ENCODE measurements at regions not wholly inside any gene's neighbourhood (a gene's known extent, or its start where the extent isn't known, plus 50 kb on each side); places are given as distances from the start of the nearest gene placed in this dataset.

GRCh38 chr7:153398370-153398769 lies 638.8 kb downstream of the ACTR3B start:
- BruUV-seq (replicated peaks): no TSS peak
- peaks cover 5% of the 10 kb centered on the region for H3K36me3 Mint-ChIP-seq (ENCODE audit: insufficient read depth, unreplicated experiment)
- no peak for TF ChIP-seq CTCF (IDR thresholded peaks at IDR 0.05; ENCODE audit: unreplicated experiment)
- peaks cover 6% of the 10 kb centered on the region for H3K4me1 Mint-ChIP-seq (ENCODE audit: insufficient read depth, unreplicated experiment)
- H3K27ac Mint-ChIP-seq (ENCODE audit: low read depth, unreplicated experiment): no peak overlapping the region
- CTCF ChIA-PET: interaction anchor here (0.5 kb wide), 1 partner anchor 993 kb away, joined by 3 read pairs; no protein-coding TSS in a partner anchor
- DNase-seq (ENCODE audit: unreplicated experiment): no peak
- H3K27me3 Mint-ChIP-seq (ENCODE audit: insufficient read depth, unreplicated experiment): no peaks in the 10 kb centered on the region
- intact Hi-C loops (cut with micrococcal nuclease): no loop called here
- peaks cover 20% of the 10 kb centered on the region for H3K9me3 Mint-ChIP-seq (ENCODE audit: unreplicated experiment)
- H3K4me3 Mint-ChIP-seq (ENCODE audit: unreplicated experiment): no peak overlapping the region
- POLR2A ChIA-PET: no interaction called here

- peaks cover 20% of the 10 kb centered on the region for H3K9me3 Mint-ChIP-seq (ENCODE audit: unreplicated experiment)
- H3K4me1 Mint-ChIP-seq (ENCODE audit: insufficient read depth, unreplicated experiment): peaks cover 6% of the 10 kb centered on the region
- H3K36me3 Mint-ChIP-seq (ENCODE audit: insufficient read depth, unreplicated experiment): peaks cover 5% of the 10 kb centered on the region
- intact Hi-C loops (cut with micrococcal nuclease): no loop called here
- ChIA-PET CTCF (interaction anchor here (0.5 to 0.6 kb wide), 2 partner anchors 993 to 1491 kb away, joined by 3 read pairs; no protein-coding TSS in a partner anchor), POLR2A (no interaction called here)
- H3K27me3 Mint-ChIP-seq (ENCODE audit: insufficient read depth, unreplicated experiment): no peaks in the 10 kb centered on the region
- H3K27ac Mint-ChIP-seq (ENCODE audit: low read depth, unreplicated experiment): no peak overlapping the region
- TF ChIP-seq CTCF (IDR thresholded peaks at IDR 0.05; ENCODE audit: unreplicated experiment): no peak
- BruUV-seq (replicated peaks): no TSS peak
- no peak for DNase-seq (ENCODE audit: unreplicated experiment)
- H3K4me3 Mint-ChIP-seq (ENCODE audit: unreplicated experiment): no peak overlapping the region
Measured at GRCh38 chr7:153398789-153399553, 639.4 kb downstream of the ACTR3B start.

GRCh38 chr7:153399554-153399940 lies 640.0 kb downstream of the ACTR3B start:
- no peaks in the 10 kb centered on the region for H3K27me3 Mint-ChIP-seq (ENCODE audit: insufficient read depth, unreplicated experiment)
- no peak for TF ChIP-seq CTCF (IDR thresholded peaks at IDR 0.05; ENCODE audit: unreplicated experiment)
- POLR2A ChIA-PET: no interaction called here
- peaks cover 6% of the 10 kb centered on the region for H3K4me1 Mint-ChIP-seq (ENCODE audit: insufficient read depth, unreplicated experiment)
- intact Hi-C loops (cut with micrococcal nuclease): no loop called here
- H3K27ac Mint-ChIP-seq (ENCODE audit: low read depth, unreplicated experiment): no peak overlapping the region
- peaks cover 20% of the 10 kb centered on the region for H3K9me3 Mint-ChIP-seq (ENCODE audit: unreplicated experiment)
- no TSS peak for BruUV-seq (replicated peaks)
- peaks cover 6% of the 10 kb centered on the region for H3K36me3 Mint-ChIP-seq (ENCODE audit: insufficient read depth, unreplicated experiment)
- DNase-seq (ENCODE audit: unreplicated experiment): no peak
- CTCF ChIA-PET: interaction anchor here (0.6 kb wide), 1 partner anchor 1490 kb away, joined by 3 read pairs; no protein-coding TSS in a partner anchor
- H3K4me3 Mint-ChIP-seq (ENCODE audit: unreplicated experiment): no peak overlapping the region

GRCh38 chr7:153400735-153401593 lies 641.4 kb downstream of the ACTR3B start:
- POLR2A ChIA-PET: interaction anchor here (0.6 kb wide), 1 partner anchor 70 kb away, joined by 3 read pairs; no protein-coding TSS in a partner anchor
- CTCF ChIA-PET: interaction anchor here (0.6 kb wide), 1 partner anchor 53 kb away, joined by 3 read pairs; no protein-coding TSS in a partner anchor
- Mint-ChIP-seq H3K27me3 (ENCODE audit: insufficient read depth, unreplicated experiment) (no peaks in the 10 kb centered on the region), H3K9me3 (ENCODE audit: unreplicated experiment) (peaks cover 20% of the 10 kb centered on the region), H3K4me1 (ENCODE audit: insufficient read depth, unreplicated experiment) (peaks cover 6% of the 10 kb centered on the region), H3K4me3 (ENCODE audit: unreplicated experiment) (no peak overlapping the region), H3K36me3 (ENCODE audit: insufficient read depth, unreplicated experiment) (peaks cover 11% of the 10 kb centered on the region), H3K27ac (ENCODE audit: low read depth, unreplicated experiment) (no peak overlapping the region)
- intact Hi-C loops (cut with micrococcal nuclease): no loop called here
- no peak for DNase-seq (ENCODE audit: unreplicated experiment)
- BruUV-seq (replicated peaks): no TSS peak
- TF ChIP-seq CTCF (IDR thresholded peaks at IDR 0.05; ENCODE audit: unreplicated experiment): no peak
